ENCODE measurements at regions not wholly inside any gene's neighbourhood (a gene's known extent, or its start where the extent isn't known, plus 50 kb on each side); places are given as distances from the start of the nearest gene placed in this dataset.

GRCh38 chr22:27667121-27667843 lies 134.3 kb downstream of the MN1 start:
- H3K9me3 ChIP-seq (ENCODE audit: control extremely low read depth in 1 of 3, control insufficient read depth in 2 of 3, insufficient read depth in 1 of 3, low read length in 2 of 3) = peaks cover 0 to 30% (median 4%) of the 10 kb centered on the region in 3 donors
- H3K27me3 ChIP-seq (replicated peaks in 1 of 4; ENCODE audit: control extremely low read depth in 1 of 4, control insufficient read depth in 3 of 4, insufficient read depth in 4 of 4, low read length in 3 of 4) = peaks cover 0 to 21% (median 4%) of the 10 kb centered on the region in 4 experiments

More at GRCh38 chr22:27667121-27667843, 134.3 kb downstream of the MN1 start:
- Histone ChIP-seq H3K4me1 (ENCODE audit: control insufficient read depth in 2 of 2, insufficient read depth in 2 of 2, low read length in 2 of 2) (peaks cover 0 to 2% of the 10 kb centered on the region in 2 donors), H4K20me1 (ENCODE audit: control insufficient read depth, insufficient read depth, low read length, poor library complexity, severe bottlenecking) (no peaks in the 10 kb centered on the region), H3K4me2 (replicated peaks; ENCODE audit: low read depth, low read length, poor library complexity, severe bottlenecking) (no peak overlapping the region), H3K27ac (ENCODE audit: low read length in 2 of 2) (no peak overlapping the region), H3K36me3 (replicated peaks in 1 of 2; ENCODE audit: control extremely low read depth in 1 of 2, control insufficient read depth in 1 of 2, extremely low read depth in 1 of 2, insufficient read depth in 2 of 2, low read length in 1 of 2) (no peaks in the 10 kb centered on the region), H3K9ac (ENCODE audit: low read length) (no peak overlapping the region), H3K4me3 (ENCODE audit: control extremely low read depth in 1 of 5, extremely low read depth in 1 of 5, insufficient read depth in 1 of 5, low read depth in 2 of 5, low read length in 4 of 5) (no peak overlapping the region), H3K79me2 (ENCODE audit: control insufficient read depth, insufficient read depth, low read length) (no peaks in the 10 kb centered on the region), H2AFZ (ENCODE audit: insufficient read depth, low read depth, low read length, poor library complexity, severe bottlenecking) (no peak overlapping the region)
- ATAC-seq (ENCODE audit: low read depth) = no peak
- 41% methylated on average over 13 of the region's 16 CpGs for WGBS (ENCODE audit: insufficient coverage)
- TF ChIP-seq EZH2 (IDR thresholded peaks at IDR 0.05; ENCODE audit: borderline replicate concordance, insufficient read depth, low read depth, low read length, poor library complexity, severe bottlenecking) = no peak
- TF ChIP-seq CTCF (IDR thresholded peaks at IDR 0.05) = no peak
- peaks cover 34% of the 10 kb centered on the region for H3K27me3 Mint-ChIP-seq
- intact Hi-C loops (cut with micrococcal nuclease) = no loop called here
- no peaks in the 10 kb centered on the region for H3K4me1 Mint-ChIP-seq
- no peak for DNase-seq
- peaks cover 4% of the 10 kb centered on the region for H3K9me3 Mint-ChIP-seq (ENCODE audit: insufficient read depth)
- no peak overlapping the region for H3K4me3 Mint-ChIP-seq
- CTCF ChIA-PET = no interaction called here
- POLR2A ChIA-PET = no interaction called here
- no peak overlapping the region for H3K27ac Mint-ChIP-seq
